ENCODE measurements at regions not wholly inside any gene's neighbourhood (a gene's known extent, or its start where the extent isn't known, plus 50 kb on each side); places are given as distances from the start of the nearest gene placed in this dataset.

DNA sequence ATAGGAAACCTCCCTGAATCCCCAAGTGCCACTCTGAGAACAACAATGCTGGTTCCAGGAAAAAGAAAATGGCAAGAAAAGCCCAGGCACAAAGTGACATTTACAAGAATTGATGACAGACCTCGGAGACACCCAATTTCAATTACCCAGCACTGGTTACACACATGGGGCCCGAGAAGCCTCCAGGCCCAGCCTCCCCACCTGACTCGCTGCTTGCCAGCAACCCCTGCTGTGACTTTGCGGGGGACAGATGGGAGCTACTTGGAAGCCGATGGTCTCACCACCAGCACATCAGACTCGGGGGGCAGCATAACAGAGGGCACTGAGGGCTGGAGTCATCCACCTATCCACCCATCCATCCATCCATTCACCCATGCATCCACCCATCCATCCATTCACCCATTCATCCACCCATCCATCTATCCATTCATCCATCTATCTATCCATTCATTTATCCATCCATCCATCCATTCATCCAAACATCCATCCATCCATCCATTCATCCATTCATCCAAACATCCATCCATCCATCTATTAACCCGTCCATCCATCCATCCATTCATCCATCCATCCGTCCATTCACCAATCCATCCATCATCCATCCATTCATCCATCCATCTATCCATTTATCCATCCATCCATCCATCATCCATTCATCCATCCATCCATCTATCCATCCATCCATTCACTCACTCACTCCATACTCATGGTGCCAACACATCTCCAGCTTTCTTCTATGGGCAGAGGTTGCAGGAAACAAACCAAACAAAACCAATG lies 567.6 kb downstream of the BRD1 start:
- ChIA-PET POLR2A (no interaction called here), CTCF (no interaction called here)
- DNase-seq (no peak), ATAC-seq (ENCODE audit: low read depth) (no peak)
- TF ChIP-seq, protein P1, sequence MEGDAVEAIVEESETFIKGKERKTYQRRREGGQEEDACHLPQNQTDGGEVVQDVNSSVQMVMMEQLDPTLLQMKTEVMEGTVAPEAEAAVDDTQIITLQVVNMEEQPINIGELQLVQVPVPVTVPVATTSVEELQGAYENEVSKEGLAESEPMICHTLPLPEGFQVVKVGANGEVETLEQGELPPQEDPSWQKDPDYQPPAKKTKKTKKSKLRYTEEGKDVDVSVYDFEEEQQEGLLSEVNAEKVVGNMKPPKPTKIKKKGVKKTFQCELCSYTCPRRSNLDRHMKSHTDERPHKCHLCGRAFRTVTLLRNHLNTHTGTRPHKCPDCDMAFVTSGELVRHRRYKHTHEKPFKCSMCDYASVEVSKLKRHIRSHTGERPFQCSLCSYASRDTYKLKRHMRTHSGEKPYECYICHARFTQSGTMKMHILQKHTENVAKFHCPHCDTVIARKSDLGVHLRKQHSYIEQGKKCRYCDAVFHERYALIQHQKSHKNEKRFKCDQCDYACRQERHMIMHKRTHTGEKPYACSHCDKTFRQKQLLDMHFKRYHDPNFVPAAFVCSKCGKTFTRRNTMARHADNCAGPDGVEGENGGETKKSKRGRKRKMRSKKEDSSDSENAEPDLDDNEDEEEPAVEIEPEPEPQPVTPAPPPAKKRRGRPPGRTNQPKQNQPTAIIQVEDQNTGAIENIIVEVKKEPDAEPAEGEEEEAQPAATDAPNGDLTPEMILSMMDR (IDR thresholded peaks at IDR 0.05) = no peak
- TF ChIP-seq EZH2 (IDR thresholded peaks at IDR 0.05; ENCODE audit: borderline replicate concordance, insufficient read depth, low read depth, low read length, poor library complexity, severe bottlenecking) = no peak
- Histone ChIP-seq H3K9ac (ENCODE audit: low read length) (no peak overlapping the region), H2AFZ (ENCODE audit: insufficient read depth, low read depth, low read length, poor library complexity, severe bottlenecking) (no peak overlapping the region), H3K9me3 (ENCODE audit: control extremely low read depth in 1 of 3, control insufficient read depth in 2 of 3, insufficient read depth in 1 of 3, low read length in 2 of 3) (peaks cover 0 to 17% (median 0%) of the 10 kb centered on the region in 3 donors), H4K20me1 (ENCODE audit: control insufficient read depth, insufficient read depth, low read length, poor library complexity, severe bottlenecking) (no peaks in the 10 kb centered on the region), H3K4me3 (ENCODE audit: control extremely low read depth in 1 of 5, extremely low read depth in 1 of 5, insufficient read depth in 1 of 5, low read depth in 2 of 5, low read length in 4 of 5) (no peak overlapping the region), H3K4me1 (ENCODE audit: control insufficient read depth in 2 of 2, insufficient read depth in 2 of 2, low read length in 2 of 2) (no peaks in the 10 kb centered on the region), H3K27ac (ENCODE audit: low read length in 2 of 2) (no peak overlapping the region), H3K36me3 (replicated peaks in 1 of 2; ENCODE audit: control extremely low read depth in 1 of 2, control insufficient read depth in 1 of 2, extremely low read depth in 1 of 2, insufficient read depth in 2 of 2, low read length in 1 of 2) (no peaks in the 10 kb centered on the region), H3K27me3 (replicated peaks in 1 of 4; ENCODE audit: control extremely low read depth in 1 of 4, control insufficient read depth in 3 of 4, insufficient read depth in 4 of 4, low read length in 3 of 4) (no peaks in the 10 kb centered on the region), H3K4me2 (replicated peaks; ENCODE audit: low read depth, low read length, poor library complexity, severe bottlenecking) (no peak overlapping the region), H3K79me2 (ENCODE audit: control insufficient read depth, insufficient read depth, low read length) (no peaks in the 10 kb centered on the region)
- Mint-ChIP-seq H3K4me1 (no peaks in the 10 kb centered on the region), H3K27me3 (peaks cover 11% of the 10 kb centered on the region), H3K4me3 (no peak overlapping the region), H3K27ac (no peak overlapping the region), H3K9me3 (ENCODE audit: insufficient read depth) (no peaks in the 10 kb centered on the region)
- 94% methylated on average over 8 of the region's 8 CpGs for WGBS (ENCODE audit: insufficient coverage)
- intact Hi-C loops (cut with micrococcal nuclease) = no loop called here

DNA sequence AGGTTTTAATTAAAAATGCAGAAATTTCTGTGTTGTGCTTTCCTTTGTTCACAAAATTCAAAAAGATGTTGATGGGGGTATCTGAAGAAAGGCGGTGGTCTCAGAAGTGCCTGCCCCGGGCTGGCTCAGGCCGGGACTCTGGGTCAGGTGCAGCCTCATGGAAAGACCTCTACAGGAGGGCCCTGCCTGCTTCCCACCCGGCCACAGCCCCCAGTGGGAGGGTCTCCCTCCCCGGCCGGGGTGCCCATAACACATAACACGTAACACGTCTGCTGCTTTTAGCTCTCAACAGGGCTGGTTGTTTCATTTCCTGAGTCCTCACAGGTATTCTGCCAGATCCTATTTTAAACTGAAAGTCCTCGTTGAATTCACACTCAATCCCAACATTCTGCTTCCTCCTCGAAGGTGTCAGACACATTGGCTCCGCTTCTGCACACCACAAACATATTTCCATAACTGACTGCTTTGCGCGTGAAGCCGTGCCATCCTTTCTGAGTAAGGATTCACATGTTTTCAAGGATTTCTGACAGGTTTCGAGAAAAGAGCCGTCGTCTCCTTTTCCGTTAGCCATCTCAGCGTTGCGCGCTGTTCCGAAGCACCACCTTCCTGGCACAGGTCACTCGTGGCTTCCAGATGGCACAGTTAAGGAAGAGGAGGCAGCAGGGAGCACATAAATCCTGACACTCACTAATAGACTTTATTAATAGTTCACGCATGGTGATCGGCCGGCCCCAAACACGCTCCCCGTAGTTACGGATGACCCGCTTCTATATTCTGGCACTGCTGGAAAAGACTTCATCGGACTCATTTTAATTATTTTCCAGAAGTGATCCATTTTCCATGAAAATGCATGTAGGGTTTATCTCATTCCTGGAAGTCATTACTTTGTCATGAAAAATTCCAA lies 569.3 kb downstream of the BRD1 start:
- no peak overlapping the region for H3K4me3 ChIP-seq (ENCODE audit: control extremely low read depth in 1 of 5, extremely low read depth in 1 of 5, insufficient read depth in 1 of 5, low read depth in 2 of 5, low read length in 4 of 5)
- no peak for DNase-seq
- TF ChIP-seq EZH2 (IDR thresholded peaks at IDR 0.05; ENCODE audit: borderline replicate concordance, insufficient read depth, low read depth, low read length, poor library complexity, severe bottlenecking) = no peak
- TF ChIP-seq, protein P1 (IDR thresholded peaks at IDR 0.05) = no peak
- Mint-ChIP-seq H3K4me3 (no peak overlapping the region), H3K9me3 (ENCODE audit: insufficient read depth) (no peaks in the 10 kb centered on the region), H3K27me3 (peaks cover 7% of the 10 kb centered on the region), H3K4me1 (no peaks in the 10 kb centered on the region), H3K27ac (no peak overlapping the region)
- H3K9ac ChIP-seq (ENCODE audit: low read length) = no peak overlapping the region
- CTCF ChIA-PET = no interaction called here
- intact Hi-C loops (cut with micrococcal nuclease) = no loop called here
- no peaks in the 10 kb centered on the region for H3K79me2 ChIP-seq (ENCODE audit: control insufficient read depth, insufficient read depth, low read length)
- H3K4me2 ChIP-seq (replicated peaks; ENCODE audit: low read depth, low read length, poor library complexity, severe bottlenecking) = no peak overlapping the region
- H4K20me1 ChIP-seq (ENCODE audit: control insufficient read depth, insufficient read depth, low read length, poor library complexity, severe bottlenecking) = no peaks in the 10 kb centered on the region
- H3K36me3 ChIP-seq (replicated peaks in 1 of 2; ENCODE audit: control extremely low read depth in 1 of 2, control insufficient read depth in 1 of 2, extremely low read depth in 1 of 2, insufficient read depth in 2 of 2, low read length in 1 of 2) = no peaks in the 10 kb centered on the region
- H2AFZ ChIP-seq (ENCODE audit: insufficient read depth, low read depth, low read length, poor library complexity, severe bottlenecking) = no peak overlapping the region
- ATAC-seq (ENCODE audit: low read depth) = no peak
- no peaks in the 10 kb centered on the region for H3K4me1 ChIP-seq (ENCODE audit: control insufficient read depth in 2 of 2, insufficient read depth in 2 of 2, low read length in 2 of 2)
- H3K27me3 ChIP-seq (replicated peaks in 1 of 4; ENCODE audit: control extremely low read depth in 1 of 4, control insufficient read depth in 3 of 4, insufficient read depth in 4 of 4, low read length in 3 of 4) = peaks cover 0 to 3% (median 0%) of the 10 kb centered on the region in 4 experiments
- H3K9me3 ChIP-seq (ENCODE audit: control extremely low read depth in 1 of 3, control insufficient read depth in 2 of 3, insufficient read depth in 1 of 3, low read length in 2 of 3) = peaks cover 0 to 31% (median 0%) of the 10 kb centered on the region in 3 donors
- no peak overlapping the region for H3K27ac ChIP-seq (ENCODE audit: low read length in 2 of 2)
- POLR2A ChIA-PET = no interaction called here
- WGBS (ENCODE audit: insufficient coverage) = 86% methylated on average over 26 of the region's 31 CpGs
